ENCODE measurements at regions not wholly inside any gene's neighbourhood (a gene's known extent, or its start where the extent isn't known, plus 50 kb on each side); places are given as distances from the start of the nearest gene placed in this dataset.

DNA sequence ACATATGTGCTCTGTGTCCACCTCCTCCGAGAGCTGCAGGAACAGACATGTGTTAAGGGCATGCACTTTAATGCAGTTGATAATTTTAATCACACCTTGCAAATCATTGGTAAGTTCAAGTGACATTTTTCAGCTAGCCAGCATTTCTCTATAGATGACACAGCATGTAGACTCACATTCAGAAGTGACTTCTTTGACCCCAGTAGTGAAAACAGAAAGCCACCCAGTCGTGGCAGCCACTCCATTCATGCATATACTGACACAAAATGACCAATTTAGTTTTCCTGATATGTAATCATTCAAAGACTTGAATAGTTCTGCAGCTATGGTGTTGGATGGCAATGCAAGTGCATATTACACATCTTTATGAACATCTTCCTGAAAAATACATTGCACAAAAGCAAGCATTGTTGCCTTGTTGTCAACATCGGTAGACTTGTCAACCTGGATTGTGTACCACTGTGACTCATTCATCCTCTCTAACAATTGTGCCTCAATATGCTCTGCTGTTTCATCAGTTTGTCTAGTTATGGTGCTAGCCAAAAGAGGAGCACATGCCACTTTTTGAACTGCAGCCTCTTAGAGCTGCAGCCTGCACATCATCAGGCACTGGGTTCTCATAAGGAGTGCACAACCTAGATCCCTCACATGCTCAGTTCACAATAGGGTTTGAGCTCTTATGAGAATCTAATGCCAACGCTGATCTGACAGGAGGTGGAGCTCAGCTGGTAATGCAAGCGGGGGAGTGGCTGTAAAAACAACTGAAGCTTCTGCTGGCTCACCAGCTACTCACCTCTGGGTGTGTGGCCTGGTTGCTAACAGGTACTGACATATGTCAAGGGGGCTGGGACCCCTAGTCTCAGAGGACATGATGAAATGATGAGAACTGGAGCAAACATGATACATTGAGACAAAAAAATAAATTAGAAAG is 622.0 kb downstream of the PYDC2 start:
- Histone ChIP-seq H3K4me1 (no peaks in the 10 kb centered on the region), H3K4me3 (no peak overlapping the region), H3K9me3 (no peaks in the 10 kb centered on the region), H3K27me3 (no peaks in the 10 kb centered on the region), H3K36me3 (no peaks in the 10 kb centered on the region), H3K27ac (replicated peaks in 1 of 4) (no peak overlapping the region)
- no peak for DNase-seq (ENCODE audit: extremely low spot score)
- TF ChIP-seq POLR2A (IDR thresholded peaks at IDR 0.05; ENCODE audit: low read depth) (no peak), EP300 (IDR thresholded peaks at IDR 0.05) (no peak), POLR2AphosphoS5 (IDR thresholded peaks at IDR 0.05) (no peak)
- TF ChIP-seq, protein P1, sequence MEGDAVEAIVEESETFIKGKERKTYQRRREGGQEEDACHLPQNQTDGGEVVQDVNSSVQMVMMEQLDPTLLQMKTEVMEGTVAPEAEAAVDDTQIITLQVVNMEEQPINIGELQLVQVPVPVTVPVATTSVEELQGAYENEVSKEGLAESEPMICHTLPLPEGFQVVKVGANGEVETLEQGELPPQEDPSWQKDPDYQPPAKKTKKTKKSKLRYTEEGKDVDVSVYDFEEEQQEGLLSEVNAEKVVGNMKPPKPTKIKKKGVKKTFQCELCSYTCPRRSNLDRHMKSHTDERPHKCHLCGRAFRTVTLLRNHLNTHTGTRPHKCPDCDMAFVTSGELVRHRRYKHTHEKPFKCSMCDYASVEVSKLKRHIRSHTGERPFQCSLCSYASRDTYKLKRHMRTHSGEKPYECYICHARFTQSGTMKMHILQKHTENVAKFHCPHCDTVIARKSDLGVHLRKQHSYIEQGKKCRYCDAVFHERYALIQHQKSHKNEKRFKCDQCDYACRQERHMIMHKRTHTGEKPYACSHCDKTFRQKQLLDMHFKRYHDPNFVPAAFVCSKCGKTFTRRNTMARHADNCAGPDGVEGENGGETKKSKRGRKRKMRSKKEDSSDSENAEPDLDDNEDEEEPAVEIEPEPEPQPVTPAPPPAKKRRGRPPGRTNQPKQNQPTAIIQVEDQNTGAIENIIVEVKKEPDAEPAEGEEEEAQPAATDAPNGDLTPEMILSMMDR (IDR thresholded peaks at IDR 0.05), result no peak
- 52% methylated on average over 5 of the region's 5 CpGs for WGBS
- intact Hi-C loops (cut with DNase I), result no loop called here

Small RNAs in the stretch of these regions (small RNA-seq; reads per million reads assigned to genes)
- gene RF00019, result 0 reads per million in 3 donors

Data from esophagus muscularis mucosa (tissue), 4 donors.